Gastrocnemius medialis (tissue), 4 donors: ENCODE measurements at regions not wholly inside any gene's neighbourhood (a gene's known extent, or its start where the extent isn't known, plus 50 kb on each side); places are given as distances from the start of the nearest gene placed in this dataset.

Experiments
- CTCF ChIP-seq, 5 experiments: fragments of 450-650 bp in 3 of 5; fragments of 200-600 bp in 2 of 5; sonication (generic) in 2 of 5; IDR thresholded peaks in 4 of 5; conservative IDR thresholded peaks in 1 of 5; 1 replicate in 4 of 5; 2 replicates in 1 of 5; pipeline ENCODE4 v1.5.1; 2016 to 2019; ENCODE audit warnings: antibody characterized with exemption in 5 of 5, mild to moderate bottlenecking in 3 of 5, moderate library complexity in 3 of 5
- POLR2A ChIP-seq, 2 donors: fragments of 450-650 bp; IDR thresholded peaks; one replicate each; pipeline ENCODE4 v1.6.1; 2017; ENCODE audit warnings: antibody characterized with exemption in 2 of 2, mild to moderate bottlenecking in 2 of 2, moderate library complexity in 2 of 2

GRCh38 chr6:3535776-3536435, 79.1 kb upstream of the SLC22A23 start:
- TF ChIP-seq CTCF (IDR thresholded peaks at IDR 0.05 in 4 of 5, conservative IDR thresholded peaks at IDR 0.05 in 1 of 5) (no peak), POLR2A (IDR thresholded peaks at IDR 0.05) (no peak)
